Activated CD4-positive, CD25-positive, alpha-beta regulatory T cell treated with anti-CD3 and anti-CD28 coated beads, Interleukin-2, amount 50 U/mL, for 72 hours (primary cell): ENCODE measurements at regions not wholly inside any gene's neighbourhood (a gene's known extent, or its start where the extent isn't known, plus 50 kb on each side); places are given as distances from the start of the nearest gene placed in this dataset.
"Not testable (repeated sequence)": the region's sequence is repeated elsewhere in the genome, so short reads cannot be mapped to it uniquely, and the experiment has no call there.

ENCODE experiments used
- DNase-seq: peaks from one replicate; pipeline ENCODE4 v3.0.0; 2021

DNA sequence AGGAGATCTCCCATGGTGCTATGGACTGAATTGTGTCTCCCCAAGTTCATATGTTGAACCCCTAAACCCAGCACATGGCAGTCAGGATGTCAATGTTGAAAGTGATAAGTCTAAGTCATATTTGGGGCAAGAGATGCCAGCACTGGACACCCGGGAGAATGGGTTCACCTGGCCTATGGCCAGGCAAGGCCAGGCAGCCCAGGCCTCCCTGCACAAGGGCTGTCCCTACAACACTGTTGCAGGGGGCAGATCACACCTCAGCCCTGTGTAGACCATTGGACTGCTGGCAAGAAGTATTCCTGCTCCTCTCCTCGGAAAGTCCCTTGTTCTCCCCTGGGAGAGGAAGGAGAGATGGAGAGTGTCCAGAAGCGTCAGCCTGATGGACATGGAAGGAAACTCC is 240.5 kb downstream of the GADD45G start:
- no peak for DNase-seq

DNA sequence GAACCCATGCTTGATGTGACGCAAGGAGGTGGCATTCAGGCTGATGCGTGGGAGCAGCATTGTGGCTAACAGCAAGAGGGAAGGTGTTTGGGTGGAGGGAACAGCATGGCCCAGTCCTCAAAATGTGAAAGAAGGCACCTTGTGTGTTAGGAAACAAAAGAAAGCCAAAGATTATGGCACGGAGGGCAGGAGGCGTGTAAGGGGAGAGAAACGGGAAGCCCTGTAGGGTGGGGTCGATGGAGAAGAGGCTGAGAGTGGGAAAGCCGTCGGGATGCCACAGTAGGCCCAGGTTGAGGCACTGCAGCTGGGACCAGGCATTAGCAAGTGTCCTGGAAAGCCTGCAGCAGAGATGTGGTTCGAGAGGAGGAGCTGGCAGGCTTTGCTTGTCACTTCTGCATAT is 241.1 kb downstream of the GADD45G start:
- DNase-seq: no peak

DNA sequence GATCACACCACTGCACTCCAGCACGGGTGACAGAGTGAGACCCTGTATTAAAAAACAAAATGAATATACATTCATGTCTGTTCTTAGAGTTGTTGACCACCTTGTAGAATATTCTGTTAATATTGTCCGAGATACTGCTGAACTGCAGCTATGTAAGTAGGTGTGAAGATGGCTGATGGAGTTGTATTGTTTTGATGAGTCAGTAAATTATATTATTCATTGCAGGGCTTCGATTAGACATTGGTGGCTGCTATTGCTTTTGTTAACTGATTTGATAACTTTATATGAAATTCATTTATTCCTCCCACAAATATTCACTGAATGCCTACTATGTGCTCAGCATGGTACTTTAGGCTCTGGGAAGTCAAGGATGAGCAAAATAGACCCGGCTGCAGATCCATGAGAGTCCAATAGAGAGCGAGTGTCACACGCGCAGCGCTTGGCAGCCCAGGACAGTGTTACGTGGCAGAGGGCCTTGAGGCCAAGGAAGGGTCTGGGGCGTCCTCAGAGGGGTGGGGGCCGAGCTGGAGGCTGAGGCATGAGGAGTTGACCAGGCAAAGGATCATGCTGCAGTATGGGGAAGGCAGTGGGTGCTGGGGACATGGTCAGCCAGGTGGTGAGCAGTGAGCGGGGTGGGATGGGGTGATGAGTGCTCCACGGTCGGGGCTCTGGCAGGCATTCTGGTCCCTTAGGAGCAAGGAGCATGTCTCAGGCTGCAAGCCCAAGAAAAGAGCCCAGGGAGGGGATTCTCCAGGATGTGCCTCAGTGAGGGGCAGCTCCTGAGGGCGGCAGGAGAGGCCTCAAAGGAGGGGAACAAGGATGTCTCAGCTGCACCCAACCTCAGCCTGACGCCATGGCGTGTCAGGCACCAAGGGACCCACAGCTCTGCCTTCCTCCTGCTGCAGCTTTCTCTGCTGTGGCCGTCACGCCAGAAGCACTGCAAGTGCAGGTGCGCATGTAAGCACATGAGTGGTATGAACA is 243.5 kb downstream of the GADD45G start:
- DNase-seq: no peak

DNA sequence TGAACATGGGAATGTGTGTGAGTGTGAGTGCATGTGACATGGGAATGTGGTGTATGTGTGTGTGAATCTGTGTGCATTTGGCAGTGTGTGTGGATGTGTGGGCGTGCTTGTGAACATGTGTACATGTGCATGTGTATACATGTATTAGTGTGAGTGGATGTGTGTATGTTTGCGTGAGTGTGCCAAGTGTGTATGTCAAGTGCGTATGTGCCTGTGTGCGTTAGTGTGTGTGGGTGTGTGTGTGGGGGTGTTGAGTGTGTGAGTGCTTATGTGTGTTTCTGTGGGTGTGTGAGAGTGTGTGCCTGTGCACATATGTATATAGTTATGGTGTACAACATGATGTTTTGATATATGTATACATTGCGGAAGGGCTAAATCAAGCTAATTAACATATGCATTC is 244.3 kb downstream of the GADD45G start:
- no peak for DNase-seq

DNA sequence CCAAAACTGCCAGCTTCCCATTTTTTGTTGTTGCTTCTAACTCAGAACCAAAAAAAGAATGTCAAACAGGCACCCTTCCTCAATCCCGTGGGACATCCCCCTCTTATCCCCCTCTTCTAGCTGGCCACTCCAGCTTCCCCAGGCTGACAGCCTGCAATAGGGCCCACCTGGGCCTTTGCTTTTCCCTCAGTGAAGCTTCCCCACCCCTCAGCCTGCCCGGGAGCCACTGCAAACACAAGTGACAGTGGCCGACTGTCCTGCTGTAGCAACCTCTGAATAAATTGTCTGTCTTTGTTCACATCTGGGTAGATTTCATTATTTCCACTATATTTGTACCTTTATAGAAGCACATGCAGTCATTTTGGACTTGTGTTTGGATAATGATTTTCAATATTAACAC is 245.3 kb downstream of the GADD45G start:
- DNase-seq: no peak

DNA sequence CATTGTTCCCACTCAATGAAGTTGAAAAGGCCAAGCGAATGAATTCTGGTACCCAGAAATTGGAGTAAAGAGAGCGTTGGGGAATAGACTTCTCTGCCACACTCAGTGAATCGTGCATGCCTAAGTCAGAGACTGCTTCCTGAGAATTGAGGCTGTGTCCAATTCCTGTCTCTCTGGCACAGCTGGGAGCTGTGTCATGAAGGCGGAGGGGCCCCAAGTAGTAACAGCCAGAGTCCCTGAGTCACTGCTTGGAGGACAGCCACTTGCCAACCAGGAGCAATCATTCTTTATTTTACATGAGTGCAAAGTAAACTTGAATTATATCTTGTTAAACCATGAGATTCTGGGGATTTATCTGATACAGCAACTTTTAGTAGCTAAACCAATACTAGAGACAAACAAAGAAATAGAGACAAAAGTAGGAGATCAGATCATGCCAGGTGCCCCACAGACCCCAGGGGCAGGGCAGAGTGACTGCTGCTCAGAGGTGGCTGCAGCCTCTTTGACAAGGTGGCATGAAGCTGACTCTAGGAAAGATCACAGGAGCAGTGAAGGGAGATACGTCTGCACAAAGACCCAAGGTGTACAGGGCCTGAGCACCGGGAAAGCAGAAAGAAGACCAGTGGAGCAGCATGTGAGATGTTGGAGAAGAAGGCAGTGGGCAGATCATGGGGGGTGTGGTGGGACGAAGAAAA is 246.0 kb downstream of the GADD45G start:
- no peak for DNase-seq

DNA sequence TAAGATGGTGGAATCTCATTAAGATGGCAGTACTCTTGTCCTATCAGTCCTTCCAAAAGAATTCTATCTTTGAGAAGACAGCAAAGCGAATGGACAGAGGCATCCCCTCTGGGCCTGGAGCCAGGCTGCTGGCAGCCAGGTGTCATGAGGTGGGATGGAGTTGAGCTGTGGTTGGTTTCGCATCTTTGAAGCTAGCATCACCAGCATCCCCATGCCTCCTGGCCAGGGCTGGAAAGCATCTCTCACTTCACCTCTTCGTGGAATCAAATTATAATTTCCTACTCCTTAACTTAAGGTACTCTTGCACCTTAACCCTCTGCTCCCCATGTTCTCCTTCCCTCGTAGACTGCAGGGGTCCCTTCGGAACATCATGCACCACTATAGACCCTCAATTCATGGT is 248.3 kb downstream of the GADD45G start:
- no peak for DNase-seq

DNA sequence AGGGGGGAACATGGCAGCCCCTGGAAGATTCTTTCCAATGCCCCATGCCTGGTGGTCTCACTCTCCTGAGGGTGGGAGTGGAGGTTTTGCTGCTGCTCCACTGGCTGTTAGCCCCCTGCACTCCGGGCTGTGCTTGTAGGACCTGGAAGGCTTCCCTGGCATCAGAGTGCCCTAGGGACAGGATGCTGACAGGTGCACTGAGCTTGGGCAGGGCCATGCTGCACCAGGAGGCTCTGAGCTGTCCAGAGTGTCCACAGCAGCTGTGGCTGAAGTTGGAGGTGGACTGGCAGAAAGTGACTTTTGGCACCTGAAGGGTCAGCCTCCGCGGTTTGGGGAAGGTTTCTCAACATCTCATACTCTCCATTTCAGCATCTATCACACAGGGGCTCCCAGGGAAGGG is 249.1 kb downstream of the GADD45G start:
- DNase-seq: no peak

DNA sequence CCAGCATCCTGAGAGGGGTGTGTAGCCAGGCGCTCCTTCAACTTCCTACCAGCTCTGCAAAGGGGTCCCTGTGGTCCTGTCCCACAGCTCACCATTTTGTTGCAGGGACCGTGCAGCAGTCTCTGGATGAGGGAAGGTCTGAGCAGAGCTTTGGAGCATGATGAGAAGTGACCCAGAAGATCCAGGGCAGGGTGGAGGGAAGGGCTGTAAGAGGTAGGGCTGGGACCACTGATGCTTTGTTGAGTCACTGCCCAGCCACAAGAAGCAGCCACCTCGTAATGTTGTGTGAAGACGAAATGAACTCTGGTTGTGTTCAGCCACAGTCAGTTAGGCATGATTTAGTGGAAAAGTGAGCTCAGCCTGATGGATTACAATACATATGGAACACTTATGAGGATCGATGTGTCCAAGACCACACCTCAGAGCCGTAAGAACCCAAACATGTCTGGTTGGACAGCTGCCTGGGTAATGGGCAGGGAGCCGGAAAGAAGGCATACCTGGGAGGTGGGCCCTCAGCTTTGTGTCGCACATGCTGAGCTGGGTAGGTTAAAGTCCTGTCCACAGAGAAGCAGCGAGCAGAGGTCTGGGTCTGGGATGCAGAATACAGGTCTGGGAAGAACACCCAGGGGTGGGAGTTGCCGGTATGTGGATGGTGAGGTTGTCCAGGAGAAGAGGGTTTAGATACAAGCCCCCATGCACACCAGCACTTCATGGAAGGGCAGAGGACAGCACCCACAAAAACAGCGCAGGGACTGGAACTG is 250.1 kb downstream of the GADD45G start:
- DNase-seq: peak; percentile 7

DNA sequence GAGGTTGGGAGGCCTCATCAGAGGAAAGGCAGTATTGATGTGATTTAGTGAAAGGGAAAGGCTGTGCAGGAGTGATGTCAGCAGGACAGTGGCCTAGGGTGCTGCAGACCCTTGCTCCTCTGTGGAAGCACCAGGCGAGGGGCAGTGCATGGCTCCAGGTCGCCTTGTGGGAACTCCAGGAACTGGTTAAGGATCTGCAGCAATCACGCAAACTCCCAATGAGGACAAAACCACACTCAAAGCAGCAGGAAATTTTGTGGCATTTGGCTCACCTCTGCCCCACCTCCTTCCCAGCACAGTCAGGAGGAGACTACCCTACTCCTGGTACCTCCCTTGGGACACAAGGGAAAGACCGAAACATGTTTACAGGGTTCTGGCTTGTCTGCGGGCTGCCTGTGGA is 251.5 kb downstream of the GADD45G start:
- peak; percentile 17 for DNase-seq

DNA sequence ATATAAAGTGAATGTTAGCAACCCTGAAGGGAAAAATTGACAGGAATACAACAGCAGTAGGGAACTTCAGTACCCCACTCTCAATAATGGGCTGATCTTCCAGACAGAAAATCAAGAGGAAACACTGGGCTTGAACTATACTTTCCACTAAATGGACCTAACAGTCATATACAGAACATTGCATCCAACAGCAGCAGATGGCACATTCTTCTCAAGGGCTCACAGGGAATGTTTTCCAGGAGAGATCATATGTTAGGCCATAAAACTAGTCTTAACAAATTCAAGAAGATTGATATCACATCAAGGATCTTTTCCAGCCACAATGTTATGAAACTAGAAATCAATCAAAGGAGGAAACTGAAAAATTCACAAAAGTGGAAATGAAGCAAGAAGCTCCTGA is 252.1 kb downstream of the GADD45G start:
- DNase-seq: not testable (repeated sequence)

DNA sequence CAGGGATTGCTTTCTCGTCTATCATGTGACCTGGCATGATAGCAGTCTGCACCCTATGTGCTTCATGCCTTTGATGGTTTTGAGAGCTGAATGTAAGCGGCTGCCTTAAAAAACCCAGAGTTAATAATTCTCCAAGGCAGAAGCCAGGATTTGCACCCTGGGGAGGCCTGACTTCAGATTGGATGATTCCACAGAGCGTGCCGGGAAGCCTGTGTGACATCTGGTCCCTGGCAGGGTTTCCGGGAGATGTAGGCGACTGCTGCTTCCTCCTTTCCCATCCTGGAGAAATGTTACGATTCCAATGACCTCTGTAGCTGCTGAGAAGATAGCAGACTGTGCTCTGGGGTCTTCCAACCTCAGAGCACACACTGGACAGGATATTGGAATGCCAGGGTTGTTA is 255.0 kb downstream of the GADD45G start:
- not testable (repeated sequence) for DNase-seq

DNA sequence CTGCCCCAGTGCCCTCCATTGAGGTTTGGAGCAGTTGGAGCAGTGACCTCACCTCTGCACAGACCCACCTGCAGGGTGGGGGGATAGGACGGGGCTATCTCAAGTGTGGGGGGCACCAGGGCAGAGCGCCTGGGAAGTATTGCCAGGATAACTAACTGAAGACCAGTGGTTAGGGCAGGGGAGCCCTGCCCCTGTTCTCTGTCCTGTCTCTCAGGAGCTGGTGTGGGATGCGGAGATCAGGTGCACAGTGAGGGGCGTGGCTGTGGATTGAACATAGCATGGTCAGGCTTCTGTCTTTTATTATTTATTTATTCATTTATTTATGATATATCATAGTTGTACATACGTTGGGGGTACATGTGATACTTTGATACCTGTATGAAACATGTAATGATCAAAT is 256.6 kb downstream of the GADD45G start:
- not testable (repeated sequence) for DNase-seq

DNA sequence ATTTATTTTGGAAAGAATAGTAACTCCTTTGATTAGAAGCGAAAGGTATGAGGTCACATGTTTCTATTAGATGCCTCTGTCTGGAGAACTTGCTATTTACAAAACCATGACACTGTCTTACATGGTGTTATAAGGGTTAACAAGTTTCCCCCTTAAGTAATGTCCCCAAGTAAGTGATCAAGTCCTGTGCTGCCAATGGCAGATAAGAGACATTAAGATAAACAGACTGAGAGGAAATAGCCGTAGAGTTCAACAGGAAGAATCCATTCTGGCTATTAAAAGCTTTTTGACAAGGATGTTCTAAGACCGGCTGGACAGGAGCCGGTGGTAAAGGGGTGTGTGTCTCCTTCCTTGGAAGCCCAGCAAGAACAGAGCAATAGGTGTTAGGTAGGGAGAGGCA is 257.5 kb downstream of the GADD45G start:
- no peak for DNase-seq

DNA sequence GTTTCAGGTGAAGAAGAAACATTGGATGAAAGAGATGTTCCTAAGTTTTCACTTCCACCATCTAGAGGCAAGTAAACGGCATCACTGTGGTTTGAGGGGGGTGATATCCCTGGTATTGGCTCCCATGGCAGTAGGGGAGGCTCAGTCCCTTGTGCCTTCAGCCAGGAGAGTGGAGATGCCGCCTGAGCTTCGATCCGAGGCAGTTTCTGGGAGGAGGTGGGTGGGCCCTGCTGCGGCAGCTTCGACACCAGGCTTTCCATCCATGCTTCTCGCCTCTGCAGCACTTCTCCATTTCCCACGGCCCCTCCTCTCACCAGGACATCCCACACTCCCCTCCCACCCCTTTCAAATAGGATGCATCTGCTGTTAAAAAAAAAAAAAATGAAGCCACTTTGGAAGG is 258.3 kb downstream of the GADD45G start:
- no peak for DNase-seq

DNA sequence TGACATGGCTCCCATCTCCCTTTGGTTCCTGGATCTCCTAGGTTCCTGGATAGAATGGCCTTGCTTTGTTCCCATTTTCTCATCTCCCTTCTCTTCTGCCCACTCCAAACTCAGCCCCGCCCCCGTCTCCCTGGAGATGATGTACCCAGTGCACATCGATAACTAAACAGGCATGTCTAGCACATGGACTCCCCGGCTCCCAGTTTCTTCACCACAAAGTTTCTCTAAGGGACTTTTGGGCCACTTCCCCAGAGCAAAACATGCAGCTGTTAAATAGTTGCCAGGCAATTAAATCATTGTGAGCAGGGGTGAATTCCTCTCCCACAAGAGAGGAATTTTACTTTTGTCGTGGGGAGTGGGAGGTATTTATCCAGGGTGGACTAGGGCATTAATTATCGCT is 259.0 kb downstream of the GADD45G start:
- no peak for DNase-seq

DNA sequence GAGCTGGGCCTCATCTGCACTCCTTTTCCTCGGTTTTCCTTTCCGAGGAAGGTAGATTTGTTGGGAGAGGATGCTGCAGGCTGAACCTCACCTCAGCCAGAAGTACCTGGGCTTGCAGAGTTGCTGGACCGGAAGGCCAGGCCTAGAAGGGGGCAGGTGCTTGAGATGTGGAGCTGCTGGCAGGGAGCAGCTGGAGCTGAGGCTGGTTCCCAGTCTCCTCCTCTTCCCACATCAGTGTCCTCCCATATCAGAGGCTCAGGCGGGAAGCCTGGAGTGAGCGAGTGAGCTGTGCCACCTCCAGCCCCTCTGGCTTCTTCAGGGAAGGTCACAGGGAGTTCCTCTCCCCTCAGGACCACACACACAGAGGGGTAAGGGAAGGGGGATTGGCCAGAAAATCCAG is 259.4 kb downstream of the GADD45G start:
- no peak for DNase-seq

DNA sequence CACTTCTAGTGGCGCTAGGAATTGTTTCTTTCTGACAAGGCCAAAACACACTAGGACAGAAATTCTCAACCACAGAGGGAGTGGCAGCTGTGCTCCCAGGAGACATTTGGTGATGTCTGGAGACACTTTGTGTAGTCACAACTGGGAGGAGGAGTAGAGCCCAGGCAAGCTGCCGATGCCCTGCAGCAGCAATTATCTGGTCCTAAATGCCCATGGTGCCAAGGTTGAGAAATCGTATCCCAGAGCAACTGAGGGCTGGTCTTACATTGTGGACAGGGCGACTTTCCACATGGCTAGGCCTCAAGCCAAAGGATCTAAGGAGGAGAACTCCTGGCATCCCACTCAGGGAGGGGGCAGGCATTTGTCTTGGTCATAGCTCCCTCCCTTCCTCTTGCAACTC is 259.9 kb downstream of the GADD45G start:
- no peak for DNase-seq

DNA sequence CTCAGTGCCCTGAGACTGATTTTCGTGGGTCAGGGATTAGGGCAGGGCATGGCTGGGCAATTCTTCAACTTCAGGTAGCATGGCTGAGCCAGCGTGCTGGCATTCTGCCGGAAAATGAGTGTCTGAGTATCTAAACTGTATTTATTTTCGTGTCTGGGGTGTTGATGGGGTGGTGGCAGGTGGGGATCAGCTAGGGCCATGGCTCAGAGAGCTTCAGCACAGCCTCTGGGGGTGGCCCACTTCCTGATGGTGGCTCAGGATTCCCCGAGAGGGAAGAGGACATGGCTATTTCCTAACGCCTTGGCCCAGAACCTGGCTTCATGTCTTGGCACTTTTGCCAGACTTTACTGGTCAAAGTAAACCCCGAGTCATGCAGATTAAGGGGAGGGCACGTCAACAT is 260.5 kb downstream of the GADD45G start:
- no peak for DNase-seq

DNA sequence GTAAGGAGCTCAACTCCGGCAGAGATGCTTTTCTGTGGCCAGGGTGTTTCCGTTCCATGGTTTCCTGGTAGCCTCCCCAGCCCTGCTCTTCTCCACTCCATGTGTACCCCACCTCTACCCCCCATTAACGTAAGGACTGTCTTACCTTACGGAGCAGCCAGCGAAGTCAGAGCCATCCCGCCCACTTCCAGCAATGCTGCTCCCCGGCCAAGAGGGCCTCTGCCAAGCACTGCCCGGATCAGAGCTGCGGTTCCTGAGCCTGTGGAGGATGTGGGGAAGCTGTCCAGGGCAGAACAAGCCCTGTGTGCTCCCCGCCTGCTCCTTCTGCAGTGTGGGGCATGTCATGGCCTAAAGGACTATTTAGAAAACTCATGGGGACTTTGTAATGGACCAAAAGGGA is 261.2 kb downstream of the GADD45G start:
- DNase-seq: no peak

DNA sequence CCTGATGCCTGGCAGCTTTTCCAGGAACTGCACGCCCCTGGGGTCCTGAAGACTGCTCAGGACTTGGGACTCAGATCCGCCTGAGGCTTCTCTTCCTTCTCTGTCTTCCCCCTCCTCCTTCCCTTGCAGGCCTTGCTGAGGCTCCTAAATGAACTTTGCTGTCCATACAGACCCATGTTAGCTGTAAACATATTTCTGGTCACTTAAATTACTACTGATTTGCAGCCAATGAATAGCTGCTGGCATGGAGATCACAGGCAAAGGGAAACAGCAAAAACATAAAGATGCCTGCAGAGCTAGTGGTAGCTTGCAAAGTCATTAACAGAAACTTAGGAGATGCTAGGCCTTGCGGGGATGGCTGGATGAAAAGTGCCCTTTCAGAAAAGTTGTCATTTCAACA is 261.9 kb downstream of the GADD45G start:
- DNase-seq: no peak

DNA sequence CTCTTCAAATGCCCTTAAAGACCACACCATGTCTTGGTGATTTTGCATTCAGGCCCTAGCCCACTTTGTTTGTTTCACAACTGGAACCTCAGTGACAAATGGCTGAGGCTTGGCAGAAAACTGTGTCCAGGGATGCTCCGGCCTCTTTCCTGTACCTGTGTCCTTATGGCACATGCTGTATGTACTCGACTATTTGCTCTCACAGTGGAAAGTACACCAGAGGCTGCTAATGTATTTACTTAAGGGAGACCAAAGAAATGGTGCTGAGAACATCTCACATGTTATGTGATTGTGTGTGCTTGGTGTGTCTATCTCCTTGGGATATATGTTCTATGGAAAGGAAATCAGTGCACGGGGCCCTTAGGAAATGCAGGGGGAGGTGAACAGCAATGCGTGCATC is 263.3 kb downstream of the GADD45G start:
- DNase-seq: no peak

DNA sequence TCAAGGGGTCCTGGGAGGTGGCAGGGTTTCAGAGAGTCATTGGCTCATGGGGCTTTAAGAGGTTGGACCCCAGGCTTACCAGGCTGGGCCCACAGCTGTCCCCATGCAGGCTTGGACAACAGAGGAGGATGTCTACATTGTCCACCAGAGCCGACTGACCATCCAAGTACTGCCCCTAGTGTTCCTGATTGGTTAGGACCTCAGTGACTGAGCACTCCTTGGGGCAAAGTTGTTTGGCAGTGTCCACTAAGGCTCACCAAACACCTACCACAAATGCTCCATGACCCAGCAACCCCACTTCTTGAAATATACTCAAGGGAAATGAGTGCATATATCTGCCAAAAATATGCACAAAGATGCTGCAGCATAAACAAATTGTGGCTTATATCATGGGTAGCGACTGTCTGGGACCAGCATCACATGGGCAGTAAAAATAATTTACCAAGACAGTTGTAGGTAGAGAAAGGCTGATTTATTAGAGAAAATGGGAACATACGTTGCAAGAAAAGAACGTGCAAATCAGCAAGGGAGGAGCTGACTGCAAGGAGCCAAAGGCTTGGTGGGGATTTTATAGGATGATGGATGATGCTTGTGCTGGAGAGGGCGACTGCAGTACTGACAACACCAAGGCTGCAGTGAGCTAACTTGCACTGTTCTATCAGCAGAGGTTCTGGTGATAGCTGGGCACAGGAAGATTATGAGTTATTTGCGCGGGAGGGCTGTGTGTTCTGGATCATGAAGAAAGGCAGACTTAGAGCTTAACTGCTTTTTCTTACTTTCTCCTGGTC is 265.2 kb downstream of the GADD45G start:
- no peak for DNase-seq
